ENCODE measurements at regions not wholly inside any gene's neighbourhood (a gene's known extent, or its start where the extent isn't known, plus 50 kb on each side); places are given as distances from the start of the nearest gene placed in this dataset.
"Not testable (repeated sequence)": the region's sequence is repeated elsewhere in the genome, so short reads cannot be mapped to it uniquely, and the experiment has no call there.

DNA sequence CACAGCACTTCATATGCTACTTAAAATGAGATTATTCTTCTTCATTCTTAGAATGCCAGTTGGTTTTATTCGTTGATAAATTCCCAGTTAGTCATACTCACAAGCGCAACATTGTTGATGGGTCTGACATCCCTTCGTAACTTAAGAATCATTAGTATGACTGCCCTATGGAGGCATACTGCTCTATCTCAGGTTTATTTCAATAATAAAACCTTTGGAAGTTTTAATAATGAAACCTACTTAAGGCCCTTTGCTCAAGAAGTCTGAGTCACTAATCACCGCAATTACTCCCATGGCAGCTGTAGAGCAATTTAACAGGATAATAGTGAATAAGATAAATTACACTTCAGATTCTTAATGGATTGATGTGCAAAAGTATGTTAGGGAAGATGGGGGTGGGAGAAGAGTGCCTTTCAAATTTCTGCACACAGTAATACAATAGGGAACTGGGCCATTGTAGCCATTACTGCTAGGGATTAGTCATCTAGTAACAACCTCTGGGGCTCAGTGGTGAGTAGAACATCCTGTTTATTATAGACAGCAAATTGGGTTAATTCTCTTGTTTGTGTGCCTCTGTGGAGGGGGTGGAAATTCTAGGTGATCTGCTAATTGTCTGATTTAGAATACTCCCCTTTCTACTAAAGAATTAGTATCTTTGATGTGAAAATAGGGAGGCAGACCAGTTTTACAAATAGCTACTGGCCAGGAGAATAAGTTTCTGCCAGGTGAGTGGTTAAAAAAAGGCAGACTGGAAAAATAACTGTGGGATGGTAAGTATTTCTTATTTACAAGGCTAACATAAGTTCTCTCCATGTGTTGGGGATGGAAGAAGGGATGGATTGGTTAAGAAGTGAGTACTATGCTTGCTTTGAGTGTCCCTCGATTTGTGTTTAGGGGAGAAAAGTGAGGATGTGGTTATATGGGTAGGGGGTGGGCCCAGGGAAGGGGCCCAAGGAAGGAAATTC, 74.5 kb upstream of the VKORC1L1 start:
- no peak overlapping the region for H3K4me2 ChIP-seq (ENCODE audit: insufficient read depth, low read length)
- no peaks in the 10 kb centered on the region for H3K79me2 ChIP-seq (ENCODE audit: insufficient read depth, low read length)
- no peaks in the 10 kb centered on the region for H3K27me3 ChIP-seq (ENCODE audit: insufficient read depth, low read length)
- no peaks in the 10 kb centered on the region for H4K20me1 ChIP-seq (ENCODE audit: insufficient read depth, low read length)
- peak overlapping the region; percentile 32 for H3K27ac ChIP-seq (ENCODE audit: low read depth, low read length)
- TF ChIP-seq, protein P1, sequence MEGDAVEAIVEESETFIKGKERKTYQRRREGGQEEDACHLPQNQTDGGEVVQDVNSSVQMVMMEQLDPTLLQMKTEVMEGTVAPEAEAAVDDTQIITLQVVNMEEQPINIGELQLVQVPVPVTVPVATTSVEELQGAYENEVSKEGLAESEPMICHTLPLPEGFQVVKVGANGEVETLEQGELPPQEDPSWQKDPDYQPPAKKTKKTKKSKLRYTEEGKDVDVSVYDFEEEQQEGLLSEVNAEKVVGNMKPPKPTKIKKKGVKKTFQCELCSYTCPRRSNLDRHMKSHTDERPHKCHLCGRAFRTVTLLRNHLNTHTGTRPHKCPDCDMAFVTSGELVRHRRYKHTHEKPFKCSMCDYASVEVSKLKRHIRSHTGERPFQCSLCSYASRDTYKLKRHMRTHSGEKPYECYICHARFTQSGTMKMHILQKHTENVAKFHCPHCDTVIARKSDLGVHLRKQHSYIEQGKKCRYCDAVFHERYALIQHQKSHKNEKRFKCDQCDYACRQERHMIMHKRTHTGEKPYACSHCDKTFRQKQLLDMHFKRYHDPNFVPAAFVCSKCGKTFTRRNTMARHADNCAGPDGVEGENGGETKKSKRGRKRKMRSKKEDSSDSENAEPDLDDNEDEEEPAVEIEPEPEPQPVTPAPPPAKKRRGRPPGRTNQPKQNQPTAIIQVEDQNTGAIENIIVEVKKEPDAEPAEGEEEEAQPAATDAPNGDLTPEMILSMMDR (IDR thresholded peaks at IDR 0.05; ENCODE audit: extremely low read depth, low read depth, low read length): no peak
- H3K36me3 ChIP-seq (ENCODE audit: insufficient read depth, low read length): no peaks in the 10 kb centered on the region
- no peak overlapping the region for H3K4me3 ChIP-seq (ENCODE audit: insufficient read depth, low read length)
- H3K4me1 ChIP-seq (ENCODE audit: insufficient read depth, low read length): peaks cover 6% of the 10 kb centered on the region
- DNase-seq (ENCODE audit: insufficient read length, low spot score, missing footprints): peak; percentile 10
- H2AFZ ChIP-seq (ENCODE audit: low read length): no peak overlapping the region
- H3K9me3 ChIP-seq (ENCODE audit: low read depth, low read length): no peaks in the 10 kb centered on the region

DNA sequence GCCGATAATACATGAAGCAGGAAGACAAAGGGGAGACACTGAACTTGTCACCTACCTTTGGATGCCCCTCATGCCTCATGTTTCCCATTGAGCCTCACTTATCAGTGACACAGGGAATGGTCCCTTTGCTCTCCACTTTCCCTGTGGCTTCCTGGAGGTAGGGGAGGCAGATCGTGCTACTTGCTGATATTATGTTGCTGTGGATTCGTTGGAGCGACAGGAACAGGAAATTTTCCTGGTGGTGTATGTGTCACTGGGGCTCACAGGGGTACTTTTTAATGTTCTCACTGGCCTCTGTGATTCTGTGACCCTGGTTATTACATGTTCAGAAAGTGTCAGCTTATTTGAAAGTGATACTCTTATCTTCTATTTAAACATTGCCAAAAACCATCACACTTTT, 72.7 kb upstream of the VKORC1L1 start:
- not testable (repeated sequence) for H3K4me2 ChIP-seq (ENCODE audit: insufficient read depth, low read length); H3K27me3 ChIP-seq (ENCODE audit: insufficient read depth, low read length); H2AFZ ChIP-seq (ENCODE audit: low read length); H3K4me3 ChIP-seq (ENCODE audit: insufficient read depth, low read length); H3K36me3 ChIP-seq (ENCODE audit: insufficient read depth, low read length); H3K4me1 ChIP-seq (ENCODE audit: insufficient read depth, low read length); H3K79me2 ChIP-seq (ENCODE audit: insufficient read depth, low read length); H3K9me3 ChIP-seq (ENCODE audit: low read depth, low read length); H3K27ac ChIP-seq (ENCODE audit: low read depth, low read length); H4K20me1 ChIP-seq (ENCODE audit: insufficient read depth, low read length)
- DNase-seq (ENCODE audit: insufficient read length, low spot score, missing footprints): peak; percentile 13

DNA sequence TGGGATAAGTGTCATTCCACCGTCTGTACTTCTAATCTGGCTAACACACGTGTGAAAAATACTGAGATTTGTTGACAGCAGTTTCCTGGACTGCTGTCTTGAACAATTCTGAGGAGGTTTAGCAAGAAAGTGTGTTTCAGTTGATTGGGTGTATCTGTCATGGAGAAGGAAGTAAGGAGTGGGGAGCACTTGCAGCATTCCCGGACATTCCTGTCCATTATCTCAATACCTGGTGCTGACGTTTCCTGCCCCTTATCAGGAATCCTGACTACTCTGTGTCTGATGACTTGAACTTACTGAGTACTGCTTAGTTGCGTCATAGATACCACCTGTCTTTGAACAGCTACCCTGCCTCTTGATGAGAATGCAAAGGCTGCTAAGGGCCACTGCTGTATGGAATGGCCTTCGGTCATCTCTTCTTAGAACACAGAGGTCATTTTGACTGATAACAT, 72.0 kb upstream of the VKORC1L1 start:
- H3K4me1 ChIP-seq (ENCODE audit: insufficient read depth, low read length): peaks cover 6% of the 10 kb centered on the region
- DNase-seq (ENCODE audit: insufficient read length, low spot score, missing footprints): no peak
- TF ChIP-seq, protein P1 (IDR thresholded peaks at IDR 0.05; ENCODE audit: extremely low read depth, low read depth, low read length): no peak

DNA sequence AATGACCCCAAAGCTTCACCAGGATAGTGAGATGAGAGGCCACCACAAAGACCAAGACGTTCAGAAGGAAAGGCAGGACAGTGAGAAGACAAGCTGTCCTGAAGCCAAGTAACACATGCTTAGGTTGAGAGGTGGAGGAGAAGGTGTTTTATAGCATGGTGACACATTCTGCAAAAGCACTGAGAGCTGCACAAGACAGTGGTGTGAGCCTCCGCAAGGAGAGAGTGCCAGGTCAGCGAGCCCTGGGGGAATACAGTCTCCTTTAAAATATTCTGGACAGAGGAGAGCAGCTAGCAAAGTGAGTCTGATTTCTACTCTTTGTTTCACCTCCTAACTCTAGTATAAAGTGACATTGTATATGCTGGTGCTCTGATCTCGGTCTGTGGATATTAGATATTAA, 68.0 kb upstream of the VKORC1L1 start:
- Histone ChIP-seq H4K20me1 (ENCODE audit: insufficient read depth, low read length) (no peaks in the 10 kb centered on the region), H2AFZ (ENCODE audit: low read length) (no peak overlapping the region), H3K36me3 (ENCODE audit: insufficient read depth, low read length) (no peaks in the 10 kb centered on the region), H3K4me3 (ENCODE audit: insufficient read depth, low read length) (no peak overlapping the region), H3K27me3 (ENCODE audit: insufficient read depth, low read length) (no peaks in the 10 kb centered on the region), H3K9me3 (ENCODE audit: low read depth, low read length) (no peaks in the 10 kb centered on the region), H3K27ac (ENCODE audit: low read depth, low read length) (no peak overlapping the region), H3K79me2 (ENCODE audit: insufficient read depth, low read length) (no peaks in the 10 kb centered on the region), H3K4me1 (ENCODE audit: insufficient read depth, low read length) (no peaks in the 10 kb centered on the region), H3K4me2 (ENCODE audit: insufficient read depth, low read length) (no peak overlapping the region)
- DNase-seq (ENCODE audit: insufficient read length, low spot score, missing footprints): no peak
- TF ChIP-seq, protein P1 (IDR thresholded peaks at IDR 0.05; ENCODE audit: extremely low read depth, low read depth, low read length): no peak

More for the DNA sequence above, 72.0 kb upstream of the VKORC1L1 start:
- Histone ChIP-seq H3K36me3 (ENCODE audit: insufficient read depth, low read length) (no peaks in the 10 kb centered on the region), H3K4me2 (ENCODE audit: insufficient read depth, low read length) (no peak overlapping the region), H2AFZ (ENCODE audit: low read length) (no peak overlapping the region), H3K27ac (ENCODE audit: low read depth, low read length) (no peak overlapping the region), H3K27me3 (ENCODE audit: insufficient read depth, low read length) (no peaks in the 10 kb centered on the region), H3K4me3 (ENCODE audit: insufficient read depth, low read length) (no peak overlapping the region), H4K20me1 (ENCODE audit: insufficient read depth, low read length) (no peaks in the 10 kb centered on the region), H3K79me2 (ENCODE audit: insufficient read depth, low read length) (no peaks in the 10 kb centered on the region), H3K9me3 (ENCODE audit: low read depth, low read length) (no peaks in the 10 kb centered on the region)

DNA sequence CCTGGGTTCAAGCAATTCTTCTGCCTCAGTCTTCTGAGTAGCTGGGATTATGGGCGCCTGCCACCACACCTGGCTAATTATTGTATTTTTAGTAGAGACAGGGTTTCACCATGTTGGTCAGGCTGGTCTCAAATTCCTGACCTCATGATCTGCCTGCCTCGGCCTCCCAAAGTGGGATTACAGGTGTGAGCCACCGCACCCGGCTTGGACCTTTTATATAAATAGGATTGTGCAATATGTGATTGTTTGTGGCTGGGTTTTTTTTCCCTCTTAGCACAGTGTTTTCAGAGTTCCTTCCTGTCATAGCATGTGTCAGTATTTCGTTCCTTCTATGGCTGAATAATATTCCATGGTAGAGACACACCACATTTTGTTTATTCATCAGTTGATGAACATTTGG, 65.8 kb upstream of the VKORC1L1 start:
- H4K20me1 ChIP-seq (ENCODE audit: insufficient read depth, low read length); H3K79me2 ChIP-seq (ENCODE audit: insufficient read depth, low read length); H3K4me3 ChIP-seq (ENCODE audit: insufficient read depth, low read length); H3K36me3 ChIP-seq (ENCODE audit: insufficient read depth, low read length); H3K4me1 ChIP-seq (ENCODE audit: insufficient read depth, low read length); H3K27ac ChIP-seq (ENCODE audit: low read depth, low read length); DNase-seq (ENCODE audit: insufficient read length, low spot score, missing footprints); H3K9me3 ChIP-seq (ENCODE audit: low read depth, low read length); H2AFZ ChIP-seq (ENCODE audit: low read length); H3K4me2 ChIP-seq (ENCODE audit: insufficient read depth, low read length); H3K27me3 ChIP-seq (ENCODE audit: insufficient read depth, low read length): not testable (repeated sequence)

Measured in osteoblast (primary cell).